H1 (cell line): ENCODE measurements at regions not wholly inside any gene's neighbourhood (a gene's known extent, or its start where the extent isn't known, plus 50 kb on each side); places are given as distances from the start of the nearest gene placed in this dataset.

Source experiments
- CTCF ChIA-PET: fragments of 300-600 bp; sonication (Branson Sonifier 250); formaldehyde crosslinking; loops from one replicate; lab custom pipeline; 2021; ENCODE audit not compliant: partially characterized antibody; lab: Charles Lee
- POLR2A ChIA-PET: fragments of 300-600 bp; sonication (Branson Sonifier 250); formaldehyde crosslinking; loops from one replicate; lab custom pipeline; 2021; ENCODE audit warnings: inconsistent platforms; ENCODE audit not compliant: partially characterized antibody; lab: Charles Lee
- DNase-seq, 2 experiments: peaks; one replicate each; pipeline versions ENCODE4 v3.0.0 to v3.0.0-alpha.2; 2010 to 2022; ENCODE audit warnings: low spot score in 2 of 2, low read depth in 1 of 2, mixed read lengths in 1 of 2
- FAIRE-seq: peaks from 2 replicates; lab custom pipeline; 2011; peaks lifted over from hg19 to GRCh38; lab: Jason Lieb, UNC
- H2AFZ ChIP-seq: 2 replicates; pipeline ENCODE4 v1.8.1; 2012; ENCODE audit warnings: low read length, inconsistent platforms
- H2AK5ac ChIP-seq: 2 replicates; pipeline ENCODE4 v1.6.1; 2013; ENCODE audit warnings: low read depth, low read length
- H2BK120ac ChIP-seq: replicated peaks from 2 replicates; pipeline ENCODE3; 2013; ENCODE audit warnings: low read depth, low read length, inconsistent platforms
- H2BK12ac ChIP-seq: 2 replicates; pipeline ENCODE4 v1.6.1; 2013; ENCODE audit warnings: low read depth, low read length
- H2BK15ac ChIP-seq: 2 replicates; pipeline ENCODE4 v1.6.1; 2013; ENCODE audit warnings: low read length
- H2BK20ac ChIP-seq: 2 replicates; pipeline ENCODE4 v1.6.1; 2013; ENCODE audit warnings: low read length
- H2BK5ac ChIP-seq: 2 replicates; pipeline ENCODE4 v1.6.1; 2013; ENCODE audit warnings: low read depth, low read length
- H3K14ac ChIP-seq: 2 replicates; pipeline ENCODE4 v1.6.1; 2013; ENCODE audit warnings: inconsistent platforms; ENCODE audit not compliant: insufficient read length
- H3K18ac ChIP-seq: 2 replicates; pipeline ENCODE4 v1.6.1; 2013; ENCODE audit warnings: low read length; ENCODE audit errors: extremely low read depth
- H3K23ac ChIP-seq: 2 replicates; pipeline ENCODE4 v1.6.1; 2013; ENCODE audit warnings: inconsistent platforms; ENCODE audit not compliant: insufficient read length
- H3K23me2 ChIP-seq: 2 replicates; pipeline ENCODE4 v1.6.1; 2013; ENCODE audit warnings: low read depth, low read length
- H3K27ac ChIP-seq: 2 replicates; pipeline ENCODE4 v1.6.1; 2011; ENCODE audit warnings: low read depth, low read length, inconsistent platforms
- H3K27me3 ChIP-seq, 4 experiments: replicated peaks in 1 of 4; 1 replicate in 1 of 4; 2 replicates in 3 of 4; pipeline versions ENCODE4 v1.6.1 to v1.8.1; 2011 to 2013; ENCODE audit warnings: low read length in 3 of 4, mild to moderate bottlenecking in 3 of 4, inconsistent platforms in 2 of 4, mixed read lengths in 2 of 4, moderate library complexity in 1 of 4; ENCODE audit not compliant: control insufficient read depth in 3 of 4, insufficient read depth in 3 of 4; ENCODE audit errors: extremely low read depth in 1 of 4
- H3K36me3 ChIP-seq, 4 experiments: 2 replicates each; pipeline versions ENCODE4 v1.6.1 to v1.8.1; 2011 to 2013; ENCODE audit warnings: mild to moderate bottlenecking in 4 of 4, low read length in 3 of 4, moderate library complexity in 2 of 4, control low read depth in 1 of 4, inconsistent platforms in 1 of 4; ENCODE audit not compliant: insufficient read depth in 4 of 4, control insufficient read depth in 2 of 4
- H3K4ac ChIP-seq: replicated peaks from 2 replicates; pipeline ENCODE3; 2013; ENCODE audit warnings: low read length, low read depth, mixed read lengths, inconsistent platforms; ENCODE audit not compliant: insufficient read length
- H3K4me1 ChIP-seq, 4 experiments: replicated peaks in 1 of 4; 1 replicate in 1 of 4; 2 replicates in 3 of 4; pipeline versions ENCODE4 v1.6.1 to v1.8.1; 2011 to 2013; ENCODE audit warnings: low read length in 3 of 4, inconsistent platforms in 2 of 4, mixed read lengths in 1 of 4; ENCODE audit not compliant: insufficient read depth in 4 of 4, control insufficient read depth in 3 of 4
- H3K4me2 ChIP-seq, 2 experiments: 2 replicates each; pipeline versions ENCODE4 v1.6.1 to v1.8.1; 2011 to 2013; ENCODE audit warnings: low read depth in 2 of 2, low read length in 2 of 2, control low read depth in 1 of 2, inconsistent platforms in 1 of 2, mild to moderate bottlenecking in 1 of 2; ENCODE audit not compliant: insufficient read depth in 1 of 2
- H3K4me3 ChIP-seq, 4 experiments: fragments of 200-600, 300-600 bp in 1 of 4; sonication (generic), shearing (Covaris generic), sonication (Bioruptor Twin) in 1 of 4; 2 replicates each; pipeline versions ENCODE4 v1.5.1 to v1.8.1; 2011 to 2016; ENCODE audit warnings: low read length in 4 of 4, low read depth in 3 of 4, control low read depth in 2 of 4, inconsistent platforms in 2 of 4, mild to moderate bottlenecking in 2 of 4, mixed read lengths in 1 of 4, moderate library complexity in 1 of 4; ENCODE audit not compliant: insufficient read depth in 2 of 4; ENCODE audit errors: extremely low read depth in 1 of 4
- H3K56ac ChIP-seq: replicated peaks from 2 replicates; pipeline ENCODE3; 2013; ENCODE audit warnings: low read depth, mild to moderate bottlenecking, mixed read lengths, low read length, inconsistent platforms; ENCODE audit not compliant: insufficient read length
- H3K79me1 ChIP-seq: 2 replicates; pipeline ENCODE4 v1.6.1; 2013; ENCODE audit warnings: low read depth, low read length, control low read depth
- H3K79me2 ChIP-seq, 2 experiments: 2 replicates each; pipeline versions ENCODE4 v1.6.1 to v1.8.1; 2012 to 2013; ENCODE audit warnings: low read length in 2 of 2, mild to moderate bottlenecking in 2 of 2, inconsistent platforms in 1 of 2; ENCODE audit not compliant: insufficient read depth in 2 of 2, control insufficient read depth in 1 of 2
- H3K9ac ChIP-seq, 4 experiments: replicated peaks in 1 of 4; 1 replicate in 1 of 4; 2 replicates in 3 of 4; pipeline versions ENCODE4 v1.6.1 to v1.8.1; 2011 to 2013; ENCODE audit warnings: low read depth in 3 of 4, low read length in 3 of 4, control low read depth in 2 of 4, mild to moderate bottlenecking in 2 of 4, moderate library complexity in 2 of 4, inconsistent platforms in 1 of 4; ENCODE audit errors: extremely low read depth in 1 of 4
- H3K9me3 ChIP-seq, 2 experiments: 2 replicates each; pipeline versions ENCODE4 v1.6.1 to v1.8.1; 2012 to 2013; ENCODE audit warnings: mild to moderate bottlenecking in 2 of 2, moderate library complexity in 2 of 2, control low read depth in 1 of 2, inconsistent platforms in 1 of 2, low read depth in 1 of 2, low read length in 1 of 2, mixed read lengths in 1 of 2; ENCODE audit not compliant: insufficient read depth in 2 of 2
- H4K20me1 ChIP-seq, 2 experiments: replicated peaks in 1 of 2; 2 replicates each; pipeline versions ENCODE3 to v1.8.1; 2011 to 2013; ENCODE audit warnings: inconsistent platforms in 2 of 2, low read length in 2 of 2, mild to moderate bottlenecking in 1 of 2; ENCODE audit not compliant: insufficient read depth in 2 of 2, control insufficient read depth in 1 of 2
- H4K5ac ChIP-seq: 2 replicates; pipeline ENCODE4 v1.6.1; 2013; ENCODE audit warnings: low read length, low read depth, mixed read lengths, inconsistent platforms; ENCODE audit not compliant: insufficient read length
- H4K8ac ChIP-seq: 2 replicates; pipeline ENCODE4 v1.8.0; 2013; ENCODE audit warnings: mild to moderate bottlenecking, moderate library complexity, low read length, inconsistent platforms; ENCODE audit not compliant: insufficient read depth; ENCODE audit errors: extremely low read depth
- H4K91ac ChIP-seq: replicated peaks from 2 replicates; pipeline ENCODE3; 2013; ENCODE audit warnings: low read length, mixed read lengths, inconsistent platforms; ENCODE audit not compliant: insufficient read length
- KDM1A ChIP-seq: fragments of 200-600, 300-600 bp; sonication (generic); IDR thresholded peaks from 2 replicates; pipeline ENCODE4 v1.7.1; 2016; ENCODE audit warnings: mild to moderate bottlenecking, low read length, borderline replicate concordance
- MAFK ChIP-seq: IDR thresholded peaks from 2 replicates; pipeline ENCODE4 v1.6.1; 2012; ENCODE audit warnings: low read depth, mild to moderate bottlenecking, improper control_type of control experiment, low read length
- WGBS, 2 experiments: shearing (Covaris generic) in 1 of 2; methylation state at CpG; one replicate each; pipeline versions ENCODE4 v1.1.6 to v1.1.7; 2013 to 2015; ENCODE audit warnings: low lambda C conversion rate in 2 of 2, mixed read lengths in 2 of 2, inconsistent platforms in 1 of 2, low coverage in 1 of 2, missing lambda C conversion rate in 1 of 2; ENCODE audit not compliant: insufficient replicate concordance in 2 of 2, insufficient coverage in 1 of 2, insufficient read length in 1 of 2; ENCODE audit errors: extremely low coverage in 1 of 2, missing lambda C conversion rate in 1 of 2; 5-methylcytosine and 5-hydroxymethylcytosine counted together

- no peak overlapping the region for H2BK120ac ChIP-seq
Observed at GRCh38 chr14:23789696-23790095, 153.5 kb downstream of the DHRS2 start.

More at GRCh38 chr14:23789696-23790095, 153.5 kb downstream of the DHRS2 start:
- H3K23me2 ChIP-seq, result no peaks in the 10 kb centered on the region
- CTCF ChIA-PET, result no interaction called here
- H2BK20ac ChIP-seq, result no peak overlapping the region
- H4K5ac ChIP-seq, result no peak overlapping the region
- H4K20me1 ChIP-seq, result no peaks in the 10 kb centered on the region
- POLR2A ChIA-PET, result no interaction called here
- H3K79me2 ChIP-seq, result no peaks in the 10 kb centered on the region
- H2BK5ac ChIP-seq, result no peak overlapping the region
- no peak overlapping the region for H3K18ac ChIP-seq
- no peaks in the 10 kb centered on the region; a peak in 1 of 7 replicates for H3K27me3 ChIP-seq
- no peak overlapping the region for H4K91ac ChIP-seq
- H3K9me3 ChIP-seq, result peaks cover 18 to 56% of the 10 kb centered on the region in 2 experiments; a peak in 3 of 4 replicates
- no peaks in the 10 kb centered on the region for H3K36me3 ChIP-seq
- WGBS, 2 experiments, result 71% methylated on average over 1 of the region's 1 CpG; no CpG with 5 or more reads in 1 of the 2 experiments
- FAIRE-seq, result no peak
- H2BK15ac ChIP-seq, result no peak overlapping the region
- no peak overlapping the region for H3K9ac ChIP-seq
- H3K4ac ChIP-seq, result no peak overlapping the region
- no peak overlapping the region for H4K8ac ChIP-seq
- H3K4me1 ChIP-seq, result no peaks in the 10 kb centered on the region
- no peak overlapping the region for H2AFZ ChIP-seq
- no peak overlapping the region for H3K4me2 ChIP-seq
- no peak overlapping the region for H3K14ac ChIP-seq
- no peak for DNase-seq
- H2BK12ac ChIP-seq, result no peak overlapping the region
- TF ChIP-seq MAFK, result peak; percentile 19; the same call in 1 of the 2 replicates
- no peak for TF ChIP-seq KDM1A
- H3K56ac ChIP-seq, result no peak overlapping the region
- H2AK5ac ChIP-seq, result no peak overlapping the region
- H3K4me3 ChIP-seq, result no peak overlapping the region
- H3K23ac ChIP-seq, result no peak overlapping the region
- no peaks in the 10 kb centered on the region for H3K79me1 ChIP-seq
- H3K27ac ChIP-seq, result no peak overlapping the region
